HFFc6 (cell line): ENCODE measurements at regions not wholly inside any gene's neighbourhood (a gene's known extent, or its start where the extent isn't known, plus 50 kb on each side); places are given as distances from the start of the nearest gene placed in this dataset.

ENCODE experiments used
- DNase-seq: peaks from one replicate; pipeline ENCODE4 v3.0.0-alpha.2; 2018
- H3K27ac Mint-ChIP-seq: 2 replicates; pipeline ENCODE4 v1.8.0; 2020; ENCODE audit warnings: mild to moderate bottlenecking, mixed read lengths
- H3K27me3 Mint-ChIP-seq: 2 replicates; pipeline ENCODE4 v1.8.0; 2021; ENCODE audit warnings: mild to moderate bottlenecking, moderate library complexity, mixed read lengths; ENCODE audit not compliant: insufficient read depth
- H3K36me3 Mint-ChIP-seq: 2 replicates; pipeline ENCODE4 v1.8.0; 2021; ENCODE audit warnings: low read depth, mixed read lengths
- H3K4me1 Mint-ChIP-seq: 2 replicates; pipeline ENCODE4 v1.8.0; 2020; ENCODE audit warnings: low read depth, mixed read lengths
- H3K4me3 Mint-ChIP-seq: 2 replicates; pipeline ENCODE4 v1.8.0; 2020; ENCODE audit warnings: mild to moderate bottlenecking, moderate library complexity, mixed read lengths
- H3K9me3 Mint-ChIP-seq: 2 replicates; pipeline ENCODE4 v1.8.0; 2020; ENCODE audit warnings: mild to moderate bottlenecking, mixed read lengths
- CTCF ChIP-seq: fragments of 200-600 bp; sonication (generic); IDR thresholded peaks from 2 replicates; pipeline ENCODE4 v1.5.0; 2021; ENCODE audit warnings: antibody characterized with exemption, mild to moderate bottlenecking

- no peak for DNase-seq
- Mint-ChIP-seq H3K36me3 (peaks cover 6% of the 10 kb centered on the region; the same call in 1 of the 2 replicates), H3K4me3 (no peak overlapping the region), H3K27ac (no peak overlapping the region), H3K27me3 (peaks cover 15% of the 10 kb centered on the region), H3K4me1 (peaks cover 16% of the 10 kb centered on the region), H3K9me3 (no peaks in the 10 kb centered on the region)
- TF ChIP-seq CTCF, result no peak
Observed at GRCh38 chr15:99480016-99480810, 85.6 kb upstream of the MEF2A start.

- Mint-ChIP-seq H3K4me1 (peaks cover 21% of the 10 kb centered on the region), H3K4me3 (no peak overlapping the region), H3K36me3 (peaks cover 6% of the 10 kb centered on the region; the same call in 1 of the 2 replicates), H3K27ac (no peak overlapping the region), H3K9me3 (no peaks in the 10 kb centered on the region), H3K27me3 (peaks cover 22% of the 10 kb centered on the region)
- TF ChIP-seq CTCF, result no peak
- DNase-seq, result no peak
Observed at GRCh38 chr15:99481113-99481950, 84.5 kb upstream of the MEF2A start.

GRCh38 chr15:99481951-99482230 lies 83.9 kb upstream of the MEF2A start:
- Mint-ChIP-seq H3K36me3 (peaks cover 6% of the 10 kb centered on the region; the same call in 1 of the 2 replicates), H3K4me1 (peaks cover 21% of the 10 kb centered on the region), H3K9me3 (no peaks in the 10 kb centered on the region), H3K4me3 (no peak overlapping the region), H3K27ac (no peak overlapping the region), H3K27me3 (peaks cover 22% of the 10 kb centered on the region)
- no peak for TF ChIP-seq CTCF
- DNase-seq, result no peak

GRCh38 chr15:99482993-99483392 lies 82.8 kb upstream of the MEF2A start:
- Mint-ChIP-seq H3K9me3 (no peaks in the 10 kb centered on the region), H3K36me3 (peaks cover 6% of the 10 kb centered on the region; the same call in 1 of the 2 replicates), H3K4me1 (peaks cover 27% of the 10 kb centered on the region), H3K4me3 (no peak overlapping the region), H3K27me3 (peaks cover 22% of the 10 kb centered on the region), H3K27ac (no peak overlapping the region)
- no peak for TF ChIP-seq CTCF
- no peak for DNase-seq

- Mint-ChIP-seq H3K9me3 (no peaks in the 10 kb centered on the region), H3K4me1 (peaks cover 27% of the 10 kb centered on the region), H3K4me3 (peak overlapping the region; percentile 72; the same call in 1 of the 2 replicates), H3K27ac (no peak overlapping the region), H3K27me3 (peaks cover 22% of the 10 kb centered on the region), H3K36me3 (peaks cover 6% of the 10 kb centered on the region; the same call in 1 of the 2 replicates)
- TF ChIP-seq CTCF, result no peak
- DNase-seq, result no peak
Observed at GRCh38 chr15:99485153-99485961, 80.4 kb upstream of the MEF2A start.
